CD4-positive, alpha-beta T cell treated with Interleukin-17A for 4 hours (primary cell): ENCODE measurements at regions not wholly inside any gene's neighbourhood (a gene's known extent, or its start where the extent isn't known, plus 50 kb on each side); places are given as distances from the start of the nearest gene placed in this dataset.
"Not testable (repeated sequence)": the region's sequence is repeated elsewhere in the genome, so short reads cannot be mapped to it uniquely, and the experiment has no call there.

ENCODE experiments used
- DNase-seq: peaks from one replicate; pipeline ENCODE4 v3.0.0-alpha.2; 2020; ENCODE audit warnings: mixed read lengths

DNA sequence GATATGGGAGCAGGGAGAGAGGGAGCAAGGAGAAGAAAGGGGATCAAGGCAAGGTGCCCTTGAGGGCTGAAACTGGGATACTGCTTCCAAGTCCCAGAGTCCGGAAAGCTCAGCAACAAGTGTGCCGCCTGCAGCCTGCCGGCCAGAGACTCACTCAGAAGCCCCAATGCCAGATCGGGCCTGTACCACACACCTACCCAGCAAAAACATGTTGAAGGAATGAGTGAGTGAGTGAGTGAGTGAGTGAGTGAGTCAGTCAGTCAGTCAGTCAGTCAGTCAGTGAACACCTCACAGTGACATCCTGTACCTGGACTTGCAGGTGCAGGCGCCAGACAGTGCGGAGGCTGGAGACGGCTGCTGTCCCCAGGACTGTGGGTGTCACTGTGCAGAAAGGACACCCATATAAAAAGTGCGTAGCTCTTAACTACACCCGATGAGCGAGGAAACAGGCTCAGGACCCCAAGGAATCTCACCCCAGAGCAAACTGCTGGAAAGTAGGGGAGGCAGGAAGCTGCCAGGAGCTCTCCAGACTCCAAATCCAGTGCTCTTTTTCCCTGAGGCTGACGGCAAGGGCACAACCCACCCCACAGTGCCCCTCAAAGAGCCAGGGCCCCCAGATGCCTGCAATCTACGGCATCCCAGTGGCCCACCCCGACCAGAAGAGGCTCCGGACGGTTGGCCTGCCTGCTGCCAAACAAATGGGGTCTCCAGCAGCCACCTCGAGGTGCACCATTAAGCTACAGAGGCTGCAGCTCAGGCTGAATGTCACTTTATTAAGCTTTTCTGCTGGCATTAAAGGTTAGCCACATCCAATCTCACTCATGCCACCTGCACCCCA is 261.7 kb downstream of the NPHP4 start:
- no peak for DNase-seq

DNA sequence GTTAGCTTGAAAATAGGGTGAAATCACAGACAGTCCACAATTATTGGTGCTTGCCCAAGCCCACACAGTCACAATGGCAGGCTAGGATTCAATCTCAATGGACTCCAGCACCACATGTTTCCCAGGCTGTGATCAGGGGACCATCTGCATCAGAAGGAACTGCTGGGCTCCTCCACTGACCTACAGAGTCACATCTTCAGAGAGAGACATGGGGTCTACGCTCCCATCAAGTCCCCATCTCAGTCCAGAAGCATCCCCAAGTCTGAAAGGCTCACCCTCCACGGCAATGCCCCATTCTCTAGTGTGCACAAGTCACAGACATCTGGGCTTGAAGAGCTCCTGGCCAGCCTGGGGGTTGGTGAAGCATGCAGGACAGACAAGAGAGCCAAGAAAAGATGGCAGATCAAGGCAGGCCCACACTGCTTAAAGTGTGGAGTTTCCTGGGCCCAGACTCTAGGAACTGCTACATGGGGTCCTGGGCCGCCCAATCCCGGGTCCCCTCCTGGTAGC is 262.5 kb downstream of the NPHP4 start:
- DNase-seq = no peak

DNA sequence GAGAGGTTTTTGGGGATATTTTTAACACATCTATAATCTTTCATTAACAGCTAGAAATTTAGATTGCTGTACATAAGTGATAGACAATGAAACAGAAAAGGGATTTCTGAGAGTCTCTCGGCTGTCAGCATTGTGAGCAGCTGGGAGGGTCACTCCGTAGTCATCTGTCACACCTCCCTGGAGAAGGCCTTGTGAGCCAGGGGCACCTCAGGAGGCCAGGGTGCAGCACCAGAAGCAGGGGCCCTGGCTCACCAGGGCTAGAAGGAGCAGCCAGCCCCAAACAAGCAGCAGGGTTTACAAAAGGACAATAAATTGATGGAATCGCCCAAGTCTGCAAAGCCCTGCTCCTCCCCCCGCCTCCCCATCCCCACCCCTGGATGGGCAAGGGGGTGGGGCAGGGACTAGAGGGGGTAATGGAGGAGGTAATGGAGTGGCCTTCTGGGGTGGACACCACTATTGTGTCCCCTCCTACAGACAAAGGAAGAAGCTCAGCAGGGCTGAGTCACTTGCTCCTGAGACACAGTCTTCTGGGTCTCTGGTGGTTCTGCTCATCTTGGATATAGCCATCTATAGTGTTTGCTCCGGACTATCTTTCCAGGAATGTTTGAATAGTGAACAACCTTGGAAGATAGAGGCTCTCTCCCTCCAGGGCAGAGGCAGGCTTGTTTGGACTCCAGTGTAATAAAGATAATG is 263.4 kb downstream of the NPHP4 start:
- no peak for DNase-seq

DNA sequence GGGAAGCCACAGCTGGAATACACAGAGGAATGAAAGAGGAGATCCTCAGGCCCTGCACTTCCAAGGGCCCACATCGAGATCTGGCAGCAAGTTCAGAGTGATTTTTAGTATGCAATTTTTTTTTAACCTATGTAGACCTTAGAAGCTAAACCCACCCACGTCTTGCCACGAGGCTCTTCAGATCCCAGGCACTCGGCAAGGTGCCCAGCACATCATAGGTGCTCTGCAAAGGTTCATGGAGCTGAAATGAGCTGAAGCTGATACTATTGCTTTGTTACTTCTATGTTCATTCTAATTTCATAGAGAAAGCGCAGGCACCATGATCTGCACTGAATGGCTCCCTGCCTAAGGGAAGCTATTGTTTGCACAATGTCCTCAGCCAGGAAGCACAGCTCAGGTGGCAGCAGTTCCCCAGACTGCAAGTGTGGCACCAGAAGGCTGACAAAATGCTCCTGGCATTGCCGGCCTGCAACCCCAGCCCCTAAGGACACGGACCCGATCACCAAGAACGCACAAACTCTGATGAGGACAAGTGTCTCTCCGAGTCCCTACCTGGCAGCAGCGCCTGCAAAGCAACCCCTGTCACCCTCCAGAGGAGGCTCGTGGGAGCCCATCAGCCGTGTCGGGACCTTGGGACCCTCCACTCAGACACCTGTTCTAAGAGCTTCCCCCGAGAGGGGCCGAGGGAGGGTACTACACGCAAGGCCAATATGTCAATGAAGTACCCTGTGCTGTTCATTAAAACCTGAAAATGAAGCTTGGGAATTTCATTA is 264.2 kb downstream of the NPHP4 start:
- DNase-seq = no peak

DNA sequence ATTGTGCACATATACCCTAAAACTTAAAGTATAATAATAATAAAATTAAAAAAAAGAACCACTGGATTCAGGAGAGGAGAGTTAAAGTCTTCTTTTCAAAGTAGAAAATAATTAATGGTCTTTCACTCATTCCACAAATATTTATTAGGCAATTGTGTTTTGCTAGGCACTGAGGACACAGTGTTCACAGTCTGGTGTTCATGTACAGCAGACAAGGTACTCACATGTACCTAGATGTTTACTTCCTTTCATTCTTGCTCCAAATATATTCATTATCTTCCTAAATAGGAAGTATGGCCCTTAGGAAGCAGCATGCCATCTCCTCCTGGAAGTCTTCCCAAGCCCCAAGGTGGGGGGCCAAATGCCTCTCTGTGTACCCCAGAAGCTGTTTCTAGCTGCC is 265.0 kb downstream of the NPHP4 start:
- no peak for DNase-seq

DNA sequence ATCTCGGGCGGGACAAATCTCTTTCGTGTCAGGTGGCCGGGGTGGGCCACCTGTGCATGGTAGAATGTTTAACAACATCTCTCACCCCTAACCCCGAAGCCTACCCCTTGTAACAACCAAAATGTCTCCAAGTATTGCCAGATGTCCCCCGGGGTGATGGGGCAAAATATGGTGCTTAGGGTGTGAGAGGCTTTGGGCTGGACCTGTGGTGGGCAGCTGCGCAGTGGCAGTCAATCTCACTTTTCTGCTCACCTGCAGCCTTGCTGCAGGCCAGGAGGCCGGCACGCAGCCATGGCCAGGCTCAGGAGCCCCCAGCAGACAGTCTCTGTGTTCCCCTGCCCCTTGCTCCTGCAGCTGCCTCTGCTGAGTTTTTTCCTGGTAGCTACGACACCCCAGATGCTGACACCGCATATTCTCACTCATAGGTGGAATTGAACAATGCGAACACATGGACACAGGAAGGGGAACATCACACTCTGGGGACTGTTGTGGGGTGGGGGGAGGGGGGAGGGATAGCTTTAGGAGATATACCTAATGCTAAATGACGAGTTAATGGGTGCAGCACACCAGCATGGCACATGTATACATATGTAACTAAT is 265.5 kb downstream of the NPHP4 start:
- DNase-seq = not testable (repeated sequence)

DNA sequence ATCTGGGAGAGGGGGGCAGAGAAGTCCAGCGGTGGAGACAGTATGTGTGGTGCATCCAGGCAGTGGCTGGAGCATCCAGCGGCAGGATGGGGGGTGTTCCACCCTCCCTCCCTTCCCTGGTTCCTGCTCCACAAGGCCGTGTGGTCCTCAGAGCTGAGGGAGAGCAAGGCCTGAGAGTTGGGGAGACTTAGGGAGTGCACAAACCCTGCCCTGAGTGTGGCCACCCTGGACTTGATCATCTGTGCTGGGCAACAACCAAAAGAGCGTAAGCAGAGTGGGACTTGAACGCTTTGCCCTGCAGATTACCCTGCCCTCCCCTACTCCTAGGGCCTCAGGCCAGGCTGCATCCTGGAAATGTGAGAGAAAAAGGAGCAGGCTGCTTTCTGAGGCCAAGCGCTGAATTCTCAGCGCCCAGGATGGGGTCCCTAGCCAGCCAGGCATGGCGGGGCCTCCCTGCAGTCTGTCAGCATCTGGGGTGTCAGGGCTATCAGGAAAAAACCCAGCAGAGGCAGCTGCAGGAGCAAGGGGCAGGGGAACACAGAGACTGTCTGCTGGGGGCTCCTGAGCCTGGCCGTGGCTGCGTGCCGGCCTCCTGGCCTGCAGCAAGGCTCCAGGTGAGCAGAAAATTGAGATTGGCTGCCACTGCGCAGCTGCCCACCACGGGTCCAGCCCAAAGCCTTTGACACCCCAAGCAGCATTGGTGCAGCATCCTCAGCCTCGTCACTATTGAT is 266.2 kb downstream of the NPHP4 start:
- DNase-seq = no peak

DNA sequence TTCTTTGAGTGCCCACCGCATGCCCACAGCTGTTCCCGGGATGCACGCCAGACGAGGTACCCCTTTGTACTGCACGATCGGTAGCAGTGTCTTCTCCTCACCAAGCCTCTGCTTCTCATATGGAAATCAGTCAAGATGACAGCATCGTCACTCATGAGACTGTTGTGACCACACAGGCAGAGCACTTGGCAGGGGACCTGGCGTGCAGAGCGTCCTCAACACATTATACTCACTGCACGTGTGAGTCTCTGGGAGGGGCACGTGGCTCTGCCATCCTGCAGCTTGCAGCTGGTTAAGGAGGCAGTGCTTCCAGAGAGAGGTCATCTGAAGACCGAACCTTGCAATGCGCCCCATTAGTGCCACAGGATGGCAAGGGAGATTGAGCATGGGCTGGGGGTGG is 266.8 kb downstream of the NPHP4 start:
- DNase-seq = no peak

DNA sequence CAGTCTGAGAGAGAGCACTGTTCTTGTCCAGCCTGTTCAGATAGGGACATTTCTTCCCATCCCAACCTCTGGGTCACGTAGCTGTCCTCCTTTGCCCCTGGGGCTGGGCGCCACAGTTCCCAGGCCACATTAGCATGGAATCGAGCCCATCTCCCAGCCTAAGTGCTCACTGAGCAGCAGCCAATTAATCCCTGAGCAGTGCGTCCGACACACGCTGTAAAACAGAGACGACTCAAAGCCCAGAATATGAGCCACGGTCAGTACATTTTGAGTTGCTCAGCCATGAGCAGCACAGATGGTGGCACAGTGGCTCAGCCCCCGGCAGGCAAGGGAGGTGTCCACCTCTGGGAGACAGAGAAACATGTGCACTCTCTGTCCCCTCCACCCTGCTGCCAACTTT is 267.4 kb downstream of the NPHP4 start:
- DNase-seq = no peak

DNA sequence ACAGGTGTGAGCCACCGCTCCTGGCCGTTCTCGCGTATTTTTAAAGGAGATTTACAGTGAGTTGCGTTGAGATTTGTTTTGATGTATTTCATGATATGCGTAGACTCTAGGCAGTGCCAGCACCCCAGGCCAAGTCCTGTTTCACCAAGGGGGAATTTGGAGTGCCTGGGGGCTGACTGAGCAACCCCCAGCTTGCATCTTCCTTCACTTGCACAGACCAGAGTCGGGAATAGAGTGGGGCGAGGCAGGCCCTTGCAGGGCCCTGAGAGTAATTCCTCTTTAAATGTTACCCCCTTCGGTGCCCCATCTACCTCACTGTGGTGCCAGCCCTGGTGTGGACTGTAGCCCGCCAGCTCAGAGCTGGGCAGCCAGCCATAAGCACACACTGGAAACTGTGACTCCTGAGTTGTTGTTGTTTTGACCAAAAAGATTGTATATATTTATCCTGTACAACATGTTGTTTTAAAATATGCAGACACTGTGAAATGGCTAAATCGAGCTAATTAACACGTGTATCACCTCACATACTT is 269.5 kb downstream of the NPHP4 start:
- DNase-seq = no peak

DNA sequence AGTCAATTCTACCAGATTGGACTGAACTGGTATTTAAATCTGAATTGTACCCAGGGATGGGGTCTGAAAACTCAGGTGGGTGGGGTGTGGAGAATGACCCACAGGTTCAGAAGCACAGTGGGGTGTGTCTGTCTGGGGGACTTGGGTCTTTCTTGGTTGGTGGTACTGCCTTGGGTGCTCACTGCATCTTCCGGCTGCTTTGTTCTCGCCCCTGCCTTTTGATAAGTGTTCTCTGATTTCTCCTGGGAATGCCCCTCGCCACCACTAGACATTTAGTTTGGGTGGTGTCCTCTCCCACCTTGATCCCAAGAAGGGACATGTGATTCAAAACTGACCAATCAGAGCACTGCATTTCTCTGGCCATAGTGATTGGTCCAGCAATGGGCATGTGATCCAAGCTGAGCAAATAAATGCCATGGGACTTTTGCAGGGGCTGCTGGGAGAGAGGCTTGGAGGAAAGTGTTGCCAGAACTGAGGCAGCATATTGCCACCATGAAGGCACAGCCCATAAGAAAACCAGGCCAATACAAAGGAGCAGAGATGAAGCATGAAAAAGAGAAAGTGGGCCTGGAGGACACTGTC is 270.5 kb downstream of the NPHP4 start:
- DNase-seq = no peak

DNA sequence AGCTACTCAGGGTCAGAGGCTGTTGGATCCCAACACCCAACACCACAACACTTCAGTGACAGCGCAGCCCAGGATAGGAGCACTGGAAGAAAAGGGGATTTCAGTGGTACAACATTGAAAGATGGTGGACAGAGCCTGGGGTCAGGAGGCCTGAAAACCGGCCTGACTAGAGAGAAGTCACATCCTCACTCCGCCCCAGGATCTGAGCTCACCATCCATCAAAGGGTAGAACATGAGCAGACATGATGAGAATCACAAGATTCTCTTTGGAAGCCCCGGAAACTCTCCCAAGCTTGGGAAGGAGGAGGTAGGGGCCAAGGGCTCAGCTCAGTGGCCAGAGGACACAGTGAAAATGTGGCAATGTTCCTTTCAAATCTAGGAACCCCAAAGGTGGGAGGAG is 271.3 kb downstream of the NPHP4 start:
- DNase-seq = no peak

DNA sequence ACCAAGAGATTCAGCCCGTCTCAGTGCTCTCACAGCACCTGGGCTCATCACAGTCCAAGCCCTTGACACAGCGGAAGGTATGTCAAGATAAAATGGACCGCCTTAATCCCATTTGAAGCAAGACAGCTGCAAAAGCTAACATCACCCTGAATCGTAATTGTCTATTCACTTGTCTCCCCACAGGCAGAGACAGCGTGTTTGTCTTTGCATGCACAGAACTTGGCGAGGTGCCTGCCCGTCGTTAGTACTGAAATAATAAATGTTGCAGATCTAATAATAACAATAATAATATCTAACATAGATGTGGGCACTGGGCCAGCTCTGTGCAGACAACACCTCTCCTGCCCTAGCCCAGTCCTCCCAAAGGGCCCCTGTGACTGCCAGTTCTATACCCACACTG is 271.7 kb downstream of the NPHP4 start:
- no peak for DNase-seq

DNA sequence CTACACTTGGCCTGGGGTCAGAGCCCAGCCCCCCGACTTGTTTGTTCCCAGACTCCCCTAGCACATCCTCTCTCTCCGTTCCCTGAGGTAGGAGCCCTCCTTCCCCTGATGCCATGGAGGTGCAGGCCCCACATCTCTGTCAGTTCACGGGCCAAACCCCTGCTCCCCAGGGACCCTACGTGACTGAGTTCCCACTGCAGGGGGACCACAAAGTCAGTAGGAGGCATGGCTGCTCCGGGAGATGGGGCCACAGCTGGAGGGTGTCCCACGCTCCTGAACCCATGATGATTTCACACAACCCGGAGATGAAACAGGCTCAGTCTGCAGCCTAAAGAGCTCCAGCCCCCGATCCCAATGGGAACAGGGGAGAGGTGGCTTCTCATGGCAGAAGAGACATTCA is 272.2 kb downstream of the NPHP4 start:
- no peak for DNase-seq

DNA sequence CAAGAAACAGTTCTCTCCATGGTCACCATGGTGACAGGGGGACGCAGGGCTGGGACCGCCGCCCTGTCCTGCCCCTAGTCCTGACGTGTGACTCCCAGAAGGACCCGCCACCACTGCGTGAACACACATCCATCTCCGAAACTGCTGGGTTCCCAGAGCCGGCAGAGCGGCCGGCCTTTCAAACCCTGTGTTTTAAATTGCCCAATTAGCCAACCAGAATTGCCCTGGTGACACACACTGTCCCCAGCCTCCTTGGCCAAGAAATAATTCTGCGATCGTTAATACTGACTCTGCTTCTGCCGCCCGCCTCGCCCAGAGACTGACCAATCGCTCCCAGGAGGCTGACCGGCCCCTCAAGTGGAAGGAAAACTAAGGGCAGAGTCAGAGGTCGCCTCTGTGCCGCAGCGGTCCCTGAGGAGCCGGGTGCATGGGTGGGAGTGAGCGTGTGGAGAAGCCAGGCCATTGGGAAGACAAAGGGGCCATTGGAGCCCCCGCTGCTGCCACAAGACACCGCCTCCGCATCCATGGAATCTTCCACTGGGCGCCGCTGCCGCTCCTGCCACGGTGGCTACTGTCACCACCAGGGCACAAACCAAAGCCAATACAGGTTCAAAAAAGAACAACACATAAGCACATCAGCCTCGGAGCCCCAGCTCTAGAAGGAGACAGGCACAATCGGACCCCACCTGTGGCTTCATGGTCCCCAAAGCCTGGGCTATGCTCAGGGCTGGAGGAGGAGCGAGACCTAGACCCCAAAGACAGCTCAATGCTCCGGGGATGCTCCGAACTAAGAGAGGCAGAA is 273.2 kb downstream of the NPHP4 start:
- no peak for DNase-seq

DNA sequence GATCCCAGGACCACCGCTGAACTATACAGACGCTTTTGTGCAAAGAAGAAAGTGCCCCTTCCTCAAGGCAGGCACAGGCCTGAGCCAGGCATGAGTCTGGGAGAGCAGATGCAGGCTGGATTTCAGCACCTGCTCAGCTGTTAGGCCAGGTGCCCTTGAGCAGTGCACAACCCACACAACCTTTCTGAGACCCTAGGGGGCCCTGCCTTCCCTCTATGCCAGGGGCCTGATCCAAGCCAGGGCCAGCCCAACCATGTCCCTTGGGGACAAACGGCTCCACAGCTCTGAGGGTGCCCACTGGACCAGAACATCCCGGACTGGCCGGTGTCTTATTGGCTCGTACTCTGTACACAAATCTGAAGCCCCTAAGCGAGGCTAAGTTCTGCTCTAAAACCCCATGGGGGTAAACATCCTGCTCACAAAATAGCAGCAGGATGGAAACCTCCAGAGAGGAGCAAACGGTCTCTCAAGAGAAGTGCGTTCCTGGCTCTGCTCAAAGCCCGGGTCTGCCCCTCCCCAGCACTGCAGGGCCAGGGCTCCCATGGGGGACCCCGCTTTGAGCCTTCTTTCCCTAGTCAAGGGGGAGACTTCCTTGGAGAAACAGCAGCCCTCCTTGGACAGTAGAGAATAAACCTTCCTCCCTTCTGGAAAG is 275.1 kb downstream of the NPHP4 start:
- DNase-seq = no peak

DNA sequence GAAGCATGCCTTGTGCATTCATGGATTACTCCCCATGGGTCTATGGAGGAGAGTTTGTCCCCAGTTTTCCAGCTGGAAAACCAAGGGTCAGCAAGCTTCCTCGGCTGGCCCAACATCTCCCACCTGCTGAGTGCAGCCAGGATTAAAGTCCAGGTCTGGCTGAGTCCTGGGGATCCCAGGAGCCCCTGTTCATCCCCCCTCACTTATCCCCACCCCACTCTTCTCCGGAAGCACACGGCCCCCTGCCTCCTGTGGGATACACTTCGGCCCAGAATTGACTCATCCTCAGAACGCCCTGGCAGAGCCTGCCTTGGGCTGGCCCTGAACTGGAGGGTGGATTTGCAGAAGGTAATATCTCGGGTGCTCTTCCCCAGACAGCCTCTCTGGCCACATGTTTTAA is 276.1 kb downstream of the NPHP4 start:
- no peak for DNase-seq

DNA sequence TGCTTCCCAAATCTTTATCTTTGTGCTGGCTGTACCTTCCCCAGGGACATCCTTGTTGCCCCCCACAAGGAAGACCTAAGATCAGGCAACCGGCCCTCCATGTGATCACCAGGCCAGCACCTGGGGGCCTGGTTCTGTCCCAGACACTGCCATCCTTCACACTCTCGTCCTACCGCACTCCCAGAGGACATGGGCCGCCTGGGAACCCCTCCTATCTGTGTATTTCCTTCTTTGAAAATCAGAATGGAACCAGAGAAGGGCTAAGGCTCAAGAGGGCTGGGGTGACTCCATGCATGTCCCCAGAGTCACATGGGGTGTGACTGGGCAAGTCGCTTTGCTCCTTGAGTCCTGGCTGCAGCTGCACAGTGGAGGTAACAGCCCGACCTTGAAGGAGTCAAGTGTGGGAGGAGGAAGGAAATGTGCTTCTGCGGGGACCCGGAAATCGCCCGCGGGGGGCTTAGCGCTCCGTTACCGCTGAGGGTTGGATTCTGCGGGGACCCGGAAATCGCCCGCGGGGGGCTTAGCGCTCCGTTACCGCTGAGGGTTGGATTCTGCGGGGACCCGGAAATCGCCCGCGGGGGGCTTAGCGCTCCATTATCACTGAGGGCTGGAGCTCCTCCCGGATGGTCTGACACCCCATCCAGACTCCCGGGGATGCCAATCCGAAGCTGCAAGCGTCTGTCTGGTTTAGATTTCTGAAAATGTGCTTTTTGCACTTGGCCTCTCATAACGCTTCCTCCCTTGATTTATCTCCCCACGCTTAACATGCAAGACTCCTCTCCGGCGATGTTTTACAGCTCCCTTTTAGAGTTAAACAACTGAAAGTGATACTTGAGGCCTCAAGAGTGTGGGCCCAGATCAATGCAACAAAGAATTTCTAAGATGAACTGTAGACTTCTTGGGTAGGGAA is 278.9 kb downstream of the NPHP4 start:
- DNase-seq = no peak

DNA sequence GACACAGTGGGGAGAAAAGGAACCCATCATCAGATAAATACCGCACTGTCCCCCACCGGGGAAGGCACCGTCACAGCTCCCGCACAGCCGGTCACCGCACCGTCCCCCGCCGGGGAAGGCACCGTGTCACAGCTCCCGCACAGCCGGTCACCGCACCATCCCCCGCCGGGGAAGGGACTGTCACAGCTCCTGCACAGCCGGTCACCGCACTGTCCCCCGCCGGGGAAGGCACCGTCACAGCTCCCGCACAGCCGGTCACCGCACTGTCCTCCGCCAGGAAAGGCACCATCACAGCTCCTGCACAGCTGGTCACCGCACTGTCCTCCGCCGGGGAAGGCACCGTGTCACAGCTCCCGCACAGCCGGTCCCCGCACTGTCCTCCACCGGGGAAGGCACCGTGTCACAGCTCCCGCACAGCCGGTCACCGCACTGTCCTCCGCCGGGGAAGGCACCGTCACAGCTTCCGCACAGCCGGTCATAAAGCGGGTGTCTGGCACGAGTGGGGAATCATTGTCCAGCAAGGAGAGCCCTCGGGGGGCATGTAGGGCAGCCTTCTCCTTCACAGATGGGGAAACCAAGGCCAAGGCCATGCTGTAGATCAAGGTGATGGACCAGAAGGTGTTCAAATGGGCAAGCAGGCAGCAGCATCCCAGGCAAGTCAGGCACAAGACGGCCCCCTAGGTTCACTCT is 280.1 kb downstream of the NPHP4 start:
- DNase-seq = no peak
